Activated CD4-positive, alpha-beta memory T cell treated with anti-CD3 and anti-CD28 coated beads for 36 hours (primary cell): ENCODE measurements at regions not wholly inside any gene's neighbourhood (a gene's known extent, or its start where the extent isn't known, plus 50 kb on each side); places are given as distances from the start of the nearest gene placed in this dataset.

Experiments used
- CTCF ChIA-PET: fragments of 350-600 bp; sonication (Branson Sonifier 250); formaldehyde crosslinking; loops from one replicate; lab custom pipeline; 2021; ENCODE audit warnings: antibody characterized with exemption, inconsistent platforms; lab: Charles Lee
- POLR2A ChIA-PET: fragments of 350-600 bp; sonication (Branson Sonifier 250); formaldehyde crosslinking; loops from one replicate; lab custom pipeline; 2021; ENCODE audit warnings: antibody characterized with exemption; lab: Charles Lee
- DNase-seq: peaks from one replicate; pipeline ENCODE4 v3.0.0-alpha.2; 2020
- H3K27ac Mint-ChIP-seq: one replicate; pipeline ENCODE4 v1.8.0; 2021; ENCODE audit warnings: mixed read lengths
- H3K27me3 Mint-ChIP-seq: one replicate; pipeline ENCODE4 v1.8.0; 2021; ENCODE audit warnings: mixed read lengths
- H3K36me3 Mint-ChIP-seq: one replicate; pipeline ENCODE4 v1.8.0; 2021; ENCODE audit warnings: mixed read lengths
- H3K4me1 Mint-ChIP-seq: one replicate; pipeline ENCODE4 v1.8.0; 2021; ENCODE audit warnings: low read depth, mixed read lengths
- H3K4me3 Mint-ChIP-seq: one replicate; pipeline ENCODE4 v1.8.0; 2021; ENCODE audit warnings: mild to moderate bottlenecking, mixed read lengths
- H3K9me3 Mint-ChIP-seq: one replicate; pipeline ENCODE4 v1.8.0; 2021; ENCODE audit warnings: mixed read lengths
- intact Hi-C: fragments of 100-400 bp; cut with micrococcal nuclease; formaldehyde crosslinking; loops from one replicate; pipeline ENCODE4 v1.15.1; 2023

DNA sequence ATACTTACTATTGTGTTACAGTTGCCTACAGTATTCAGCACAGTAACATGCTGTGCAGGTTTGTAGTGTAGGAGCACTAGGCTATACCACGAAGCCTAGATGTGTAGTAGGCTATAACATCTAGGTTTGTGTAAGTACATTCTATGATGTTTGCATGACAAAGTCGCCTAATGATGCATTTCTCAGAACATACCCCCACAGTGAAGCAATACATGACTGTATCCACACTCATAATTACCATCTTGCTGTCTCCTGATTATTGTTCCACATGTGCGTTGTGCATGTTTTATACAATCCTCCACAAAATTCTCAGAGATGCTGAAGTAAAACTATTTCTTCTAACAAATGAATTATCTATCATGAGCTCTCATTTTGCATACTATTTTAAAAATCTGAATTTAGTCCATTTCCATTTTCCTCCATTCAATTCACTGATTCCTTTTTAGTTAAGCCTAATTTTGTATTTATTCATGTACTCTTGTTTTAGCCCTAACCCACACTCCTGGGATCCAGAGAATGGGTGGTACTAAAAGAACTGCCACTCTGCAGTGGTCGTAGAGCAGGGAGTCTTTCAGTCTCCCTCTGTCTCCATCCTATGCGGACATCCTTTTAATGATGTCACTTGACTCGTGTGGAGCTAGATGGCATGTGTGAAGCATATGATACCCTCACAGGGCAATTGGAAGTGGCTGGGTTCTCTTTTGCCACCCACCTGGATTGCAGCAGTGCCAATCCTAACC, 67.6 kb upstream of the CAV2 start:
- H3K9me3 Mint-ChIP-seq, result no peaks in the 10 kb centered on the region
- intact Hi-C loops, result no loop called here
- CTCF ChIA-PET, result no interaction called here
- no peak overlapping the region for H3K27ac Mint-ChIP-seq
- H3K4me3 Mint-ChIP-seq, result no peak overlapping the region
- no peak for DNase-seq
- no peaks in the 10 kb centered on the region for H3K4me1 Mint-ChIP-seq
- POLR2A ChIA-PET, result no interaction called here
- H3K27me3 Mint-ChIP-seq, result peaks cover 15% of the 10 kb centered on the region
- no peaks in the 10 kb centered on the region for H3K36me3 Mint-ChIP-seq

- H3K27me3 Mint-ChIP-seq, result peaks cover 15% of the 10 kb centered on the region
- intact Hi-C loops, result no loop called here
- DNase-seq, result no peak
- no peak overlapping the region for H3K27ac Mint-ChIP-seq
- no peaks in the 10 kb centered on the region for H3K4me1 Mint-ChIP-seq
- no peaks in the 10 kb centered on the region for H3K9me3 Mint-ChIP-seq
- CTCF ChIA-PET, result no interaction called here
- H3K36me3 Mint-ChIP-seq, result no peaks in the 10 kb centered on the region
- no peak overlapping the region for H3K4me3 Mint-ChIP-seq
- POLR2A ChIA-PET, result no interaction called here
These were observed 67.0 kb upstream of the CAV2 start for GRCh38 chr7:116432527-116432916.

- no peaks in the 10 kb centered on the region for H3K4me1 Mint-ChIP-seq
- H3K36me3 Mint-ChIP-seq, result no peaks in the 10 kb centered on the region
- no peak overlapping the region for H3K27ac Mint-ChIP-seq
- intact Hi-C loops, result no loop called here
- DNase-seq, result no peak
- peaks cover 13% of the 10 kb centered on the region for H3K27me3 Mint-ChIP-seq
- ChIA-PET POLR2A (no interaction called here), CTCF (no interaction called here)
- no peaks in the 10 kb centered on the region for H3K9me3 Mint-ChIP-seq
- no peak overlapping the region for H3K4me3 Mint-ChIP-seq
These were observed 66.3 kb upstream of the CAV2 start for GRCh38 chr7:116433246-116433645.

DNA sequence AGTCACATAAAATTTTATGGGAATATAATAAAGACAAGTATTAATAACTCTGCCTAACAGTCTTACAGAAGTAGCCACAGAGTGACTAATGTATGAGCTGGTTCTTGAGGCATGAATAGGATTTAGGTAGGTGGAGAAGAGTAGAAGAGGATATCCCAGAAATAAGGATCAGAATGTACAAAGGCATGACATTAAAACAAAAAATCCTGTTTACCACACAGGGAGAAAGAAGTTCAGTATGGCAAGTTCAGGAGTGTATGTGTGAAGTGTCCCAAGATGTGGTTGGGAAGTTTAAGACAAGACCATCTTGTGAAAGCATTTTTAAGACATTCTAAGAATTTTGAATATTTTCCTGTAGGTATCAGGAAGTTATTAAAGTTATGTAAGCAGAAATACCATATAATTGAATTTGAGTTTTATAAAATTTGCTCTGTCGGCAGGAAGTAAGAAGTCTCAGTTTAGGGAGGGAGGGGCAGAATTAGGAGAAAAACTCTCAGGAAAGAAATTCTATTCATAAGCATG, 64.7 kb upstream of the CAV2 start:
- ChIA-PET CTCF (no interaction called here), POLR2A (no interaction called here)

DNA sequence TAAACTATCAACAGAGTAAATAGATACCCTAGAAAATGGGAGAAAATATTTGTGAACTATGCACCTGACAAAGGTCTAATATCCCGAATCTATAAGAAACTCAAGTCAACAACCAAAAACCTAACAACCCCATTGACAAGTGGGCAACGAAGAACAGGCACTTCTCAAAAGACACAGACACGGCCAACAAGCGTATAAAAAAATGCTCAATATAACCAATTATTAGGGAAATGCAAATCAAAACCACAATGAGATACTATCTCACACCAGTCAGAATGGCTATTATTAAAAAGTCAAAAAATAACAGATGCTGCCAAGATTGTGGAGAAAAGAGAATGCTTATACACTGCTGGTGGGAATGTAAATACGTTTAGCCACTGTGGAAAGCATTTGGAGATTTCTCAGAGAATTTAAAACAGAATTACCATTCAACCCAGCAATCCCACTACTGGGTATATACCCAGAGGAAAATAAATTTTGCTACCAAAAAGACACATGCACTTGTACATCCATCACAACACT, 63.2 kb upstream of the CAV2 start:
- ChIA-PET POLR2A (no interaction called here), CTCF (no interaction called here)
- Mint-ChIP-seq H3K4me1 (no peaks in the 10 kb centered on the region), H3K4me3 (no peak overlapping the region), H3K36me3 (no peaks in the 10 kb centered on the region), H3K9me3 (no peaks in the 10 kb centered on the region), H3K27ac (no peak overlapping the region), H3K27me3 (peaks cover 12% of the 10 kb centered on the region)
- intact Hi-C loops, result no loop called here
- no peak for DNase-seq

More for the DNA sequence above, 64.7 kb upstream of the CAV2 start:
- no peaks in the 10 kb centered on the region for H3K9me3 Mint-ChIP-seq
- no peak overlapping the region for H3K4me3 Mint-ChIP-seq
- no peak for DNase-seq
- peaks cover 12% of the 10 kb centered on the region for H3K27me3 Mint-ChIP-seq
- no peaks in the 10 kb centered on the region for H3K4me1 Mint-ChIP-seq
- H3K27ac Mint-ChIP-seq, result no peak overlapping the region
- intact Hi-C loops, result no loop called here
- no peaks in the 10 kb centered on the region for H3K36me3 Mint-ChIP-seq

GRCh38 chr7:116438267-116438666, 61.3 kb upstream of the CAV2 start:
- intact Hi-C loops, result no loop called here
- H3K4me3 Mint-ChIP-seq, result no peak overlapping the region
- no peak overlapping the region for H3K27ac Mint-ChIP-seq
- no peak for DNase-seq
- peaks cover 5% of the 10 kb centered on the region for H3K27me3 Mint-ChIP-seq
- ChIA-PET POLR2A (no interaction called here), CTCF (no interaction called here)
- H3K9me3 Mint-ChIP-seq, result no peaks in the 10 kb centered on the region
- no peaks in the 10 kb centered on the region for H3K4me1 Mint-ChIP-seq
- no peaks in the 10 kb centered on the region for H3K36me3 Mint-ChIP-seq

GRCh38 chr7:116439005-116439404, 60.5 kb upstream of the CAV2 start:
- ChIA-PET POLR2A (no interaction called here), CTCF (no interaction called here)
- intact Hi-C loops, result no loop called here
- H3K27me3 Mint-ChIP-seq, result peaks cover 2% of the 10 kb centered on the region
- H3K9me3 Mint-ChIP-seq, result no peaks in the 10 kb centered on the region
- H3K36me3 Mint-ChIP-seq, result no peaks in the 10 kb centered on the region
- H3K4me1 Mint-ChIP-seq, result no peaks in the 10 kb centered on the region
- H3K27ac Mint-ChIP-seq, result no peak overlapping the region
- DNase-seq, result no peak
- H3K4me3 Mint-ChIP-seq, result no peak overlapping the region

- intact Hi-C loops, result no loop called here
- no peak for DNase-seq
- POLR2A ChIA-PET, result no interaction called here
- Mint-ChIP-seq H3K27me3 (peaks cover 7% of the 10 kb centered on the region), H3K9me3 (no peaks in the 10 kb centered on the region), H3K4me3 (no peak overlapping the region), H3K27ac (no peak overlapping the region), H3K36me3 (no peaks in the 10 kb centered on the region), H3K4me1 (no peaks in the 10 kb centered on the region)
- CTCF ChIA-PET, result no interaction called here
These were observed 59.5 kb upstream of the CAV2 start for GRCh38 chr7:116439841-116440549.

- DNase-seq, result no peak
- Mint-ChIP-seq H3K27me3 (peaks cover 10% of the 10 kb centered on the region), H3K4me1 (no peaks in the 10 kb centered on the region), H3K36me3 (no peaks in the 10 kb centered on the region), H3K4me3 (no peak overlapping the region), H3K9me3 (no peaks in the 10 kb centered on the region), H3K27ac (no peak overlapping the region)
- POLR2A ChIA-PET, result no interaction called here
- CTCF ChIA-PET, result no interaction called here
- intact Hi-C loops, result no loop called here
These were observed 58.0 kb upstream of the CAV2 start for GRCh38 chr7:116441534-116441933.

DNA sequence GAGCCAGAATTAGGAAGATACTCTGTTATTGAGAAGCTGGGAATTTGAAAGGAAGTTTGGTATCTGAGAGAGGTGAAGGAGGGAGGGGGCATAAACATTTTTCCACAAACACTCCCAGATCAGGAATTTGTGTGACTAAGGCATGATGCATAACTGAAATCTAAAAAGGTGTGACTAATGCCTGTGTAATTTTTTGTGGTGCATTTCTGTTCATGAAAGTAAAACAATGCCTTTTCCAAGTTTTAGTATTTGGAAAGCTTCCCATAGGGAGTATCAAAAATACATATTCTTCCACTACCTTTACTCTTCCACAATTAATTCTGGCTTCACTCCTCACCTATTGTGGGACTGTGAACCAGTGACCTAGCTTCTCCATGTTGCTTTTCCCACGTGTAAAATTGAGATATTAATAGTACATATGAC, 56.4 kb upstream of the CAV2 start:
- Mint-ChIP-seq H3K36me3 (no peaks in the 10 kb centered on the region), H3K4me1 (no peaks in the 10 kb centered on the region), H3K27ac (no peak overlapping the region), H3K4me3 (no peak overlapping the region), H3K27me3 (peaks cover 15% of the 10 kb centered on the region), H3K9me3 (no peaks in the 10 kb centered on the region)
- POLR2A ChIA-PET, result no interaction called here
- intact Hi-C loops, result no loop called here
- DNase-seq, result no peak
- CTCF ChIA-PET, result no interaction called here

GRCh38 chr7:116443646-116444045, 55.9 kb upstream of the CAV2 start:
- no peaks in the 10 kb centered on the region for H3K9me3 Mint-ChIP-seq
- no peak overlapping the region for H3K27ac Mint-ChIP-seq
- DNase-seq, result no peak
- H3K4me3 Mint-ChIP-seq, result no peak overlapping the region
- intact Hi-C loops, result no loop called here
- peaks cover 15% of the 10 kb centered on the region for H3K27me3 Mint-ChIP-seq
- ChIA-PET POLR2A (no interaction called here), CTCF (no interaction called here)
- no peaks in the 10 kb centered on the region for H3K36me3 Mint-ChIP-seq
- H3K4me1 Mint-ChIP-seq, result no peaks in the 10 kb centered on the region

GRCh38 chr7:116445447-116446211, 53.9 kb upstream of the CAV2 start:
- peaks cover 20% of the 10 kb centered on the region for H3K27me3 Mint-ChIP-seq
- CTCF ChIA-PET, result no interaction called here

More at GRCh38 chr7:116445447-116446211, 53.9 kb upstream of the CAV2 start:
- intact Hi-C loops, result no loop called here
- DNase-seq, result no peak
- Mint-ChIP-seq H3K9me3 (no peaks in the 10 kb centered on the region), H3K27ac (no peak overlapping the region), H3K4me3 (no peak overlapping the region), H3K36me3 (no peaks in the 10 kb centered on the region), H3K4me1 (no peaks in the 10 kb centered on the region)
- POLR2A ChIA-PET, result no interaction called here
